ENCODE measurements at regions not wholly inside any gene's neighbourhood (a gene's known extent, or its start where the extent isn't known, plus 50 kb on each side); places are given as distances from the start of the nearest gene placed in this dataset.

- TF ChIP-seq CTCF (IDR thresholded peaks at IDR 0.05; ENCODE audit: low read depth, low read length) (no peak), EZH2phosphoT487 (IDR thresholded peaks at IDR 0.05; ENCODE audit: low read depth) (no peak)
- Histone ChIP-seq H3K9me3 (ENCODE audit: insufficient read depth, low read length) (no peaks in the 10 kb centered on the region), H3K9ac (ENCODE audit: low read length) (no peak overlapping the region), H3K27ac (ENCODE audit: low read length) (no peak overlapping the region), H2AFZ (ENCODE audit: low read depth, low read length) (no peak overlapping the region), H3K4me3 (ENCODE audit: low read length) (no peak overlapping the region), H4K20me1 (ENCODE audit: insufficient read depth, low read length) (no peaks in the 10 kb centered on the region), H3K4me1 (ENCODE audit: low read length) (no peaks in the 10 kb centered on the region), H3K36me3 (replicated peaks; ENCODE audit: low read depth, low read length) (no peaks in the 10 kb centered on the region), H3K27me3 (ENCODE audit: low read depth, low read length) (no peaks in the 10 kb centered on the region), H3K4me2 (ENCODE audit: low read length) (no peak overlapping the region), H3K79me2 (ENCODE audit: low read length) (no peaks in the 10 kb centered on the region)
These were observed 1072.4 kb upstream of the CDH9 start for GRCh38 chr5:28110781-28111180.

GRCh38 chr5:28104080-28104479, 1065.7 kb upstream of the CDH9 start:
- Histone ChIP-seq H3K27ac (ENCODE audit: low read length) (no peak overlapping the region), H3K9ac (ENCODE audit: low read length) (no peak overlapping the region), H3K36me3 (replicated peaks; ENCODE audit: low read depth, low read length) (no peaks in the 10 kb centered on the region), H3K79me2 (ENCODE audit: low read length) (no peaks in the 10 kb centered on the region), H3K4me3 (ENCODE audit: low read length) (no peak overlapping the region), H2AFZ (ENCODE audit: low read depth, low read length) (no peak overlapping the region), H3K9me3 (ENCODE audit: insufficient read depth, low read length) (no peaks in the 10 kb centered on the region), H4K20me1 (ENCODE audit: insufficient read depth, low read length) (no peaks in the 10 kb centered on the region), H3K4me2 (ENCODE audit: low read length) (no peak overlapping the region), H3K4me1 (ENCODE audit: low read length) (no peaks in the 10 kb centered on the region), H3K27me3 (ENCODE audit: low read depth, low read length) (no peaks in the 10 kb centered on the region)
- TF ChIP-seq CTCF (IDR thresholded peaks at IDR 0.05; ENCODE audit: low read depth, low read length) (no peak), EZH2phosphoT487 (IDR thresholded peaks at IDR 0.05; ENCODE audit: low read depth) (no peak)

- H4K20me1 ChIP-seq (ENCODE audit: insufficient read depth, low read length) = no peaks in the 10 kb centered on the region
- no peak for TF ChIP-seq CTCF (IDR thresholded peaks at IDR 0.05; ENCODE audit: low read depth, low read length)
- no peak for TF ChIP-seq EZH2phosphoT487 (IDR thresholded peaks at IDR 0.05; ENCODE audit: low read depth)
- H3K27ac ChIP-seq (ENCODE audit: low read length) = no peak overlapping the region
- H3K4me1 ChIP-seq (ENCODE audit: low read length) = no peaks in the 10 kb centered on the region
- H3K9ac ChIP-seq (ENCODE audit: low read length) = no peak overlapping the region
- no peaks in the 10 kb centered on the region for H3K9me3 ChIP-seq (ENCODE audit: insufficient read depth, low read length)
- no peaks in the 10 kb centered on the region for H3K79me2 ChIP-seq (ENCODE audit: low read length)
- no peaks in the 10 kb centered on the region for H3K27me3 ChIP-seq (ENCODE audit: low read depth, low read length)
- H3K4me2 ChIP-seq (ENCODE audit: low read length) = no peak overlapping the region
- H3K4me3 ChIP-seq (ENCODE audit: low read length) = no peak overlapping the region
- no peak overlapping the region for H2AFZ ChIP-seq (ENCODE audit: low read depth, low read length)
- no peaks in the 10 kb centered on the region for H3K36me3 ChIP-seq (replicated peaks; ENCODE audit: low read depth, low read length)
These were observed 1045.7 kb upstream of the CDH9 start for GRCh38 chr5:28084069-28084468.

- Histone ChIP-seq H3K4me2 (ENCODE audit: low read length) (no peak overlapping the region), H3K27ac (ENCODE audit: low read length) (no peak overlapping the region), H4K20me1 (ENCODE audit: insufficient read depth, low read length) (no peaks in the 10 kb centered on the region), H3K4me1 (ENCODE audit: low read length) (no peaks in the 10 kb centered on the region), H2AFZ (ENCODE audit: low read depth, low read length) (no peak overlapping the region), H3K36me3 (replicated peaks; ENCODE audit: low read depth, low read length) (no peaks in the 10 kb centered on the region), H3K79me2 (ENCODE audit: low read length) (no peaks in the 10 kb centered on the region), H3K4me3 (ENCODE audit: low read length) (no peak overlapping the region), H3K27me3 (ENCODE audit: low read depth, low read length) (no peaks in the 10 kb centered on the region), H3K9ac (ENCODE audit: low read length) (no peak overlapping the region), H3K9me3 (ENCODE audit: insufficient read depth, low read length) (no peaks in the 10 kb centered on the region)
- no peak for TF ChIP-seq CTCF (IDR thresholded peaks at IDR 0.05; ENCODE audit: low read depth, low read length)
- no peak for TF ChIP-seq EZH2phosphoT487 (IDR thresholded peaks at IDR 0.05; ENCODE audit: low read depth)
These were observed 1044.2 kb upstream of the CDH9 start for GRCh38 chr5:28082610-28083009.

Data from OCI-LY3 (cell line).